Cardiac septum (tissue), 1 donor: ENCODE measurements at regions not wholly inside any gene's neighbourhood (a gene's known extent, or its start where the extent isn't known, plus 50 kb on each side); places are given as distances from the start of the nearest gene placed in this dataset.
A peak's percentile ranks its signal among the peaks of the same experiment; 100 is the strongest.
"Not testable (repeated sequence)": the region's sequence is repeated elsewhere in the genome, so short reads cannot be mapped to it uniquely, and the experiment has no call there.

Experiments
- DNase-seq: peaks from one replicate; pipeline ENCODE4 v3.0.0-alpha.2; 2020; ENCODE audit warnings: low spot score
- intact Hi-C: fragments of 100-400 bp; cut with DNase I; formaldehyde crosslinking; loops from one replicate; pipeline ENCODE4 v1.14.0; 2022
- donor health status: DM: no; HTN: no; CAD: no.

GRCh38 chr4:106607558-106607957, 239.0 kb upstream of the GIMD1 start:
- intact Hi-C loops: no loop called here

GRCh38 chr4:106604319-106605051, 235.9 kb upstream of the GIMD1 start:
- intact Hi-C loops: no loop called here
- DNase-seq: peak; percentile 72

More at GRCh38 chr4:106607558-106607957, 239.0 kb upstream of the GIMD1 start:
- DNase-seq: no peak

- DNase-seq: peak; percentile 66
- intact Hi-C loops: no loop called here
These were observed 234.9 kb upstream of the GIMD1 start for GRCh38 chr4:106603471-106603870.

- intact Hi-C loops: no loop called here
- DNase-seq: no peak
These were observed 234.1 kb upstream of the GIMD1 start for GRCh38 chr4:106602711-106603110.

- intact Hi-C loops: no loop called here
- no peak for DNase-seq
These were observed 232.9 kb upstream of the GIMD1 start for GRCh38 chr4:106601519-106601918.

- no peak for DNase-seq
- intact Hi-C loops: no loop called here
These were observed 227.3 kb upstream of the GIMD1 start for GRCh38 chr4:106595906-106596305.

- intact Hi-C loops: no loop called here
- no peak for DNase-seq
These were observed 225.8 kb upstream of the GIMD1 start for GRCh38 chr4:106594291-106594952.

- intact Hi-C loops: no loop called here
- DNase-seq: no peak
These were observed 220.3 kb upstream of the GIMD1 start for GRCh38 chr4:106588891-106589290.

- DNase-seq: no peak
- intact Hi-C loops: no loop called here
These were observed 219.0 kb upstream of the GIMD1 start for GRCh38 chr4:106587558-106587957.

- intact Hi-C loops: no loop called here
- DNase-seq: no peak
These were observed 217.4 kb upstream of the GIMD1 start for GRCh38 chr4:106585915-106586349.

- intact Hi-C loops: no loop called here
- DNase-seq: no peak
These were observed 215.9 kb upstream of the GIMD1 start for GRCh38 chr4:106584337-106584989.

GRCh38 chr4:106583567-106583966, 215.0 kb upstream of the GIMD1 start:
- no peak for DNase-seq
- intact Hi-C loops: no loop called here

- DNase-seq: no peak
- intact Hi-C loops: no loop called here
These were observed 214.5 kb upstream of the GIMD1 start for GRCh38 chr4:106583108-106583507.

- DNase-seq: no peak
- intact Hi-C loops: no loop called here
These were observed 213.5 kb upstream of the GIMD1 start for GRCh38 chr4:106582103-106582502.

- intact Hi-C loops: no loop called here
- DNase-seq: no peak
These were observed 210.7 kb upstream of the GIMD1 start for GRCh38 chr4:106579236-106579635.

- intact Hi-C loops: no loop called here
- DNase-seq: no peak
These were observed 200.8 kb upstream of the GIMD1 start for GRCh38 chr4:106569146-106570031.

- DNase-seq: no peak
- intact Hi-C loops: no loop called here
These were observed 197.1 kb upstream of the GIMD1 start for GRCh38 chr4:106565727-106566126.

- DNase-seq, intact Hi-C loops: not testable (repeated sequence)
These were observed 195.1 kb upstream of the GIMD1 start for GRCh38 chr4:106563637-106564036.

- intact Hi-C loops: no loop called here
- DNase-seq: no peak
These were observed 183.1 kb upstream of the GIMD1 start for GRCh38 chr4:106551724-106552123.
